Amygdala (tissue), 56 donors: ENCODE measurements at regions not wholly inside any gene's neighbourhood (a gene's known extent, or its start where the extent isn't known, plus 50 kb on each side); places are given as distances from the start of the nearest gene placed in this dataset.
A peak's percentile ranks its signal among the peaks of the same experiment; 100 is the strongest.
"Not testable (repeated sequence)": the region's sequence is repeated elsewhere in the genome, so short reads cannot be mapped to it uniquely, and the experiment has no call there.

Experiments used
- DNase-seq, 56 donors: peaks; one replicate each; lab custom pipeline; 2025; lab: John Stamatoyannopoulos, UW

GRCh38 chrX:140088438-140088837 lies 123.1 kb upstream of the CXorf66 start:
- DNase-seq = no peak

- no peak for DNase-seq
Measured at GRCh38 chrX:140087875-140088274, 122.6 kb upstream of the CXorf66 start.

- no peak for DNase-seq
Measured at GRCh38 chrX:140086691-140087090, 121.4 kb upstream of the CXorf66 start.

- not testable (repeated sequence) for DNase-seq
Measured at GRCh38 chrX:140074851-140075250, 109.5 kb upstream of the CXorf66 start.

GRCh38 chrX:140071037-140071436 lies 105.7 kb upstream of the CXorf66 start:
- DNase-seq = no peak

GRCh38 chrX:140065961-140066662 lies 100.8 kb upstream of the CXorf66 start:
- DNase-seq = no peak

GRCh38 chrX:140064993-140065392 lies 99.7 kb upstream of the CXorf66 start:
- DNase-seq = no peak

- DNase-seq = peak in 53 of 56 donors; percentile 0 to 78 (median 26)
Measured at GRCh38 chrX:140057001-140057411, 91.7 kb upstream of the CXorf66 start.

GRCh38 chrX:140053846-140054245 lies 88.5 kb upstream of the CXorf66 start:
- DNase-seq = no peak

- DNase-seq = peak in 1 of 56 donors; percentile 0
Measured at GRCh38 chrX:140050906-140051305, 85.6 kb upstream of the CXorf66 start.

- DNase-seq = no peak
Measured at GRCh38 chrX:140040386-140040785, 75.1 kb upstream of the CXorf66 start.

- no peak for DNase-seq
Measured at GRCh38 chrX:140038842-140039241, 73.5 kb upstream of the CXorf66 start.

- DNase-seq = no peak
Measured at GRCh38 chrX:140034916-140035315, 69.6 kb upstream of the CXorf66 start.

- no peak for DNase-seq
Measured at GRCh38 chrX:140022482-140022881, 57.2 kb upstream of the CXorf66 start.

- not testable (repeated sequence) for DNase-seq
Measured at GRCh38 chrX:140019134-140019533, 53.8 kb upstream of the CXorf66 start.
